ENCODE measurements at regions not wholly inside any gene's neighbourhood (a gene's known extent, or its start where the extent isn't known, plus 50 kb on each side); places are given as distances from the start of the nearest gene placed in this dataset.

DNA sequence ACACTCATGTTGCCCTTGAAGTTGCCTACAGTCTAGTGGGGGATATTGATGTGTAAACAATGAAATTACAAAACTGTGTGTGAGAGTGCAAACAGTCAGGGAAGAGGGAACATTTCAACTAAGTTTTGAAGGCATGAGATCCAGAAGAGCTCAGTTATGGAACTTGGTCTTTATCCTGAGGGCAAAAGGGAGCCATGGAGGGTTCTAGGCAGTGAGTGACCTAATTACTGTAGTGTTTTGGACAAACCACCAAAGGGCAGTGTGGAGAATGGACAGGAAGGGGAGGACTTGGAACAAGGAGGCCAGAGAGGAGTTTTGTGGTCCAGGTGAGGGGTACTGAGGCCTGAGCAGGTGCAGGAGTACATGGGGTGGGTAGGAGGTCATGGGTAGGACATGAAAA is 143.7 kb upstream of the SMIM23 start:
- Histone ChIP-seq H3K9ac (ENCODE audit: low read length) (no peak overlapping the region), H3K9me3 (ENCODE audit: control extremely low read depth in 1 of 3, control insufficient read depth in 2 of 3, insufficient read depth in 1 of 3, low read length in 2 of 3) (peaks cover 0 to 3% (median 0%) of the 10 kb centered on the region in 3 donors), H3K27ac (ENCODE audit: low read length in 2 of 2) (no peak overlapping the region), H3K79me2 (ENCODE audit: control insufficient read depth, insufficient read depth, low read length) (no peaks in the 10 kb centered on the region), H3K4me2 (replicated peaks; ENCODE audit: low read depth, low read length, poor library complexity, severe bottlenecking) (no peak overlapping the region), H2AFZ (ENCODE audit: insufficient read depth, low read depth, low read length, poor library complexity, severe bottlenecking) (no peak overlapping the region), H4K20me1 (ENCODE audit: control insufficient read depth, insufficient read depth, low read length, poor library complexity, severe bottlenecking) (no peaks in the 10 kb centered on the region), H3K36me3 (replicated peaks in 1 of 2; ENCODE audit: control extremely low read depth in 1 of 2, control insufficient read depth in 1 of 2, extremely low read depth in 1 of 2, insufficient read depth in 2 of 2, low read length in 1 of 2) (no peaks in the 10 kb centered on the region), H3K4me1 (ENCODE audit: control insufficient read depth in 2 of 2, insufficient read depth in 2 of 2, low read length in 2 of 2) (no peaks in the 10 kb centered on the region), H3K27me3 (replicated peaks in 1 of 4; ENCODE audit: control extremely low read depth in 1 of 4, control insufficient read depth in 3 of 4, insufficient read depth in 4 of 4, low read length in 3 of 4) (peaks cover 0 to 7% (median 0%) of the 10 kb centered on the region in 4 experiments), H3K4me3 (ENCODE audit: control extremely low read depth in 1 of 5, extremely low read depth in 1 of 5, insufficient read depth in 1 of 5, low read depth in 2 of 5, low read length in 4 of 5) (no peak overlapping the region)
- ChIA-PET CTCF (no interaction called here), POLR2A (no interaction called here)
- Mint-ChIP-seq H3K9me3 (ENCODE audit: insufficient read depth) (no peaks in the 10 kb centered on the region), H3K4me3 (no peak overlapping the region), H3K27ac (no peak overlapping the region), H3K27me3 (peaks cover 11% of the 10 kb centered on the region), H3K4me1 (no peaks in the 10 kb centered on the region)
- DNase-seq (no peak), ATAC-seq (ENCODE audit: low read depth) (no peak)
- intact Hi-C loops (cut with micrococcal nuclease), result no loop called here
- TF ChIP-seq CTCF (IDR thresholded peaks at IDR 0.05) (no peak), EZH2 (IDR thresholded peaks at IDR 0.05; ENCODE audit: borderline replicate concordance, insufficient read depth, low read depth, low read length, poor library complexity, severe bottlenecking) (no peak)

- no peak overlapping the region for H2AFZ ChIP-seq (ENCODE audit: insufficient read depth, low read depth, low read length, poor library complexity, severe bottlenecking)
Measured at GRCh38 chr5:171642894-171643293, 142.7 kb upstream of the SMIM23 start.

More at GRCh38 chr5:171642894-171643293, 142.7 kb upstream of the SMIM23 start:
- WGBS (ENCODE audit: insufficient coverage), result 100% methylated on average over 2 of the region's 6 CpGs
- H3K27ac Mint-ChIP-seq, result no peak overlapping the region
- Histone ChIP-seq H3K79me2 (ENCODE audit: control insufficient read depth, insufficient read depth, low read length) (no peaks in the 10 kb centered on the region), H3K9me3 (ENCODE audit: control extremely low read depth in 1 of 3, control insufficient read depth in 2 of 3, insufficient read depth in 1 of 3, low read length in 2 of 3) (peaks cover 0 to 3% (median 0%) of the 10 kb centered on the region in 3 donors), H3K4me3 (ENCODE audit: control extremely low read depth in 1 of 5, extremely low read depth in 1 of 5, insufficient read depth in 1 of 5, low read depth in 2 of 5, low read length in 4 of 5) (no peak overlapping the region), H3K36me3 (replicated peaks in 1 of 2; ENCODE audit: control extremely low read depth in 1 of 2, control insufficient read depth in 1 of 2, extremely low read depth in 1 of 2, insufficient read depth in 2 of 2, low read length in 1 of 2) (no peaks in the 10 kb centered on the region), H4K20me1 (ENCODE audit: control insufficient read depth, insufficient read depth, low read length, poor library complexity, severe bottlenecking) (no peaks in the 10 kb centered on the region), H3K27ac (ENCODE audit: low read length in 2 of 2) (no peak overlapping the region), H3K27me3 (replicated peaks in 1 of 4; ENCODE audit: control extremely low read depth in 1 of 4, control insufficient read depth in 3 of 4, insufficient read depth in 4 of 4, low read length in 3 of 4) (peaks cover 0 to 10% (median 0%) of the 10 kb centered on the region in 4 experiments), H3K4me1 (ENCODE audit: control insufficient read depth in 2 of 2, insufficient read depth in 2 of 2, low read length in 2 of 2) (no peaks in the 10 kb centered on the region), H3K4me2 (replicated peaks; ENCODE audit: low read depth, low read length, poor library complexity, severe bottlenecking) (no peak overlapping the region), H3K9ac (ENCODE audit: low read length) (no peak overlapping the region)
- no peaks in the 10 kb centered on the region for H3K4me1 Mint-ChIP-seq
- POLR2A ChIA-PET, result no interaction called here
- no peak for ATAC-seq (ENCODE audit: low read depth)
- CTCF ChIA-PET, result no interaction called here
- H3K27me3 Mint-ChIP-seq, result peaks cover 15% of the 10 kb centered on the region
- TF ChIP-seq EZH2 (IDR thresholded peaks at IDR 0.05; ENCODE audit: borderline replicate concordance, insufficient read depth, low read depth, low read length, poor library complexity, severe bottlenecking), result no peak
- no peak for TF ChIP-seq CTCF (IDR thresholded peaks at IDR 0.05)
- DNase-seq, result no peak
- H3K9me3 Mint-ChIP-seq (ENCODE audit: insufficient read depth), result no peaks in the 10 kb centered on the region
- intact Hi-C loops (cut with micrococcal nuclease), result no loop called here
- no peak overlapping the region for H3K4me3 Mint-ChIP-seq
